A673 (cell line): ENCODE measurements at regions not wholly inside any gene's neighbourhood (a gene's known extent, or its start where the extent isn't known, plus 50 kb on each side); places are given as distances from the start of the nearest gene placed in this dataset.

Experiments
- EZH2 ChIP-seq: fragments of 200-600 bp; sonication (generic); IDR thresholded peaks from 2 replicates; pipeline ENCODE4 v1.6.1; 2017; ENCODE audit warnings: borderline replicate concordance, low read depth, mild to moderate bottlenecking, mixed read lengths, antibody characterized with exemption, low read length; ENCODE audit not compliant: poor library complexity, severe bottlenecking
- TF ChIP-seq, protein P1 (sequence below): fragments of 300-800, 200-600 bp; sonication (generic); conservative IDR thresholded peaks from 2 replicates; pipeline ENCODE4 v1.5.1; 2017; ENCODE audit warnings: low read depth, mild to moderate bottlenecking, antibody characterized with exemption, low read length, moderate library complexity, mixed read lengths

DNA sequence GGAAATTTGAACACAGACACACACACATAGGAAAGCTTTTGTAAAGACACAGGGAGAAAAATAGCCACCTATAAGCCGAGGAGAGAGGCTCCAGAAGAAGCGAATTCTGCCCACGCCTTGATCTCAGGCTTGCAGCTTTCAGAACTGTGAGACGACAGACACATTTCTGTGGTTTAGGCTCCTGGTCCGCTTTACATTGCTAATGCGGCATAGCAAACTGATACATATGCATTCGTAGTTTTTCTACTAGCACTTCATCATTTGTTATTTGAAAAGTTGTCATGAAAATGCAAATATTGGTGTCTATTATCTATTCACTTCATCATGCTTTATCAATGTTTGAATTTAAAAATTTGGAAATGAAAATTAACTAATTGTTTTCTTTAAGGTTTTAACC is 674.9 kb downstream of the SEMA5A start:
- TF ChIP-seq, protein P1, sequence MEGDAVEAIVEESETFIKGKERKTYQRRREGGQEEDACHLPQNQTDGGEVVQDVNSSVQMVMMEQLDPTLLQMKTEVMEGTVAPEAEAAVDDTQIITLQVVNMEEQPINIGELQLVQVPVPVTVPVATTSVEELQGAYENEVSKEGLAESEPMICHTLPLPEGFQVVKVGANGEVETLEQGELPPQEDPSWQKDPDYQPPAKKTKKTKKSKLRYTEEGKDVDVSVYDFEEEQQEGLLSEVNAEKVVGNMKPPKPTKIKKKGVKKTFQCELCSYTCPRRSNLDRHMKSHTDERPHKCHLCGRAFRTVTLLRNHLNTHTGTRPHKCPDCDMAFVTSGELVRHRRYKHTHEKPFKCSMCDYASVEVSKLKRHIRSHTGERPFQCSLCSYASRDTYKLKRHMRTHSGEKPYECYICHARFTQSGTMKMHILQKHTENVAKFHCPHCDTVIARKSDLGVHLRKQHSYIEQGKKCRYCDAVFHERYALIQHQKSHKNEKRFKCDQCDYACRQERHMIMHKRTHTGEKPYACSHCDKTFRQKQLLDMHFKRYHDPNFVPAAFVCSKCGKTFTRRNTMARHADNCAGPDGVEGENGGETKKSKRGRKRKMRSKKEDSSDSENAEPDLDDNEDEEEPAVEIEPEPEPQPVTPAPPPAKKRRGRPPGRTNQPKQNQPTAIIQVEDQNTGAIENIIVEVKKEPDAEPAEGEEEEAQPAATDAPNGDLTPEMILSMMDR, result no peak
- TF ChIP-seq EZH2, result no peak
